ENCODE measurements at regions not wholly inside any gene's neighbourhood (a gene's known extent, or its start where the extent isn't known, plus 50 kb on each side); places are given as distances from the start of the nearest gene placed in this dataset.

- no peak for DNase-seq
These were observed 203.7 kb downstream of the OTOR start for GRCh38 chr20:16951876-16952275.

- no peak for DNase-seq
These were observed 204.8 kb downstream of the OTOR start for GRCh38 chr20:16952965-16953364.

GRCh38 chr20:16953858-16954257 lies 205.7 kb downstream of the OTOR start:
- DNase-seq = no peak

- no peak for DNase-seq
These were observed 207.3 kb downstream of the OTOR start for GRCh38 chr20:16955462-16955861.

GRCh38 chr20:16955971-16956370 lies 207.8 kb downstream of the OTOR start:
- no peak for DNase-seq

- no peak for DNase-seq
These were observed 217.2 kb downstream of the OTOR start for GRCh38 chr20:16965401-16965800.

GRCh38 chr20:16966276-16966880 lies 218.2 kb downstream of the OTOR start:
- DNase-seq = no peak

GRCh38 chr20:16968099-16968498 lies 219.9 kb downstream of the OTOR start:
- DNase-seq = no peak

GRCh38 chr20:16970776-16971175 lies 222.6 kb downstream of the OTOR start:
- no peak for DNase-seq

- no peak for DNase-seq
These were observed 226.1 kb downstream of the OTOR start for GRCh38 chr20:16974080-16974854.

- no peak for DNase-seq
These were observed 226.7 kb downstream of the OTOR start for GRCh38 chr20:16974855-16975162.

- no peak for DNase-seq
These were observed 227.5 kb downstream of the OTOR start for GRCh38 chr20:16975682-16976081.

GRCh38 chr20:16978497-16978896 lies 230.3 kb downstream of the OTOR start:
- no peak for DNase-seq

- no peak for DNase-seq
These were observed 234.1 kb downstream of the OTOR start for GRCh38 chr20:16982091-16982726.

GRCh38 chr20:16984481-16984880 lies 236.3 kb downstream of the OTOR start:
- no peak for DNase-seq

- no peak for DNase-seq
These were observed 223.5 kb upstream of the PCSK2 start for GRCh38 chr20:17003170-17003870.

- DNase-seq = no peak
These were observed 216.7 kb upstream of the PCSK2 start for GRCh38 chr20:17010181-17010580.

- DNase-seq = no peak
These were observed 214.2 kb upstream of the PCSK2 start for GRCh38 chr20:17012546-17013226.

- peak; percentile 35 for DNase-seq
These were observed 212.6 kb upstream of the PCSK2 start for GRCh38 chr20:17014217-17014616.

- no peak for DNase-seq
These were observed 212.0 kb upstream of the PCSK2 start for GRCh38 chr20:17014756-17015366.

GRCh38 chr20:17017232-17017631 lies 209.6 kb upstream of the PCSK2 start:
- DNase-seq = no peak

GRCh38 chr20:17021481-17021880 lies 205.4 kb upstream of the PCSK2 start:
- DNase-seq = no peak

- no peak for DNase-seq
These were observed 203.8 kb upstream of the PCSK2 start for GRCh38 chr20:17023036-17023435.
